ENCODE measurements at regions not wholly inside any gene's neighbourhood (a gene's known extent, or its start where the extent isn't known, plus 50 kb on each side); places are given as distances from the start of the nearest gene placed in this dataset.

- TF ChIP-seq PHF8 (CRISPR knock-in tag; IDR thresholded peaks at IDR 0.05) (no peak), ZNF652 (CRISPR knock-in tag; IDR thresholded peaks at IDR 0.05; ENCODE audit: borderline replicate concordance, low read depth) (no peak), CTCF (CRISPR knock-in tag; IDR thresholded peaks at IDR 0.05) (no peak), HDAC2 (CRISPR knock-in tag; IDR thresholded peaks at IDR 0.05) (no peak), POLR2A (IDR thresholded peaks at IDR 0.05; ENCODE audit: insufficient read depth in 1 of 2, low read depth in 2 of 2, low read length in 2 of 2) (no peak), STAT5B (CRISPR knock-in tag; IDR thresholded peaks at IDR 0.05) (no peak), JUN (CRISPR knock-in tag; IDR thresholded peaks at IDR 0.05) (no peak), ZNF614 (CRISPR knock-in tag; IDR thresholded peaks at IDR 0.05; ENCODE audit: borderline replicate concordance) (no peak), NR2C2 (CRISPR knock-in tag; IDR thresholded peaks at IDR 0.05; ENCODE audit: borderline replicate concordance) (no peak), TOPORS (CRISPR knock-in tag; IDR thresholded peaks at IDR 0.05) (no peak), NFAT5 (CRISPR knock-in tag; IDR thresholded peaks at IDR 0.05) (no peak), GABPB1 (CRISPR knock-in tag; IDR thresholded peaks at IDR 0.05) (no peak), PATZ1 (CRISPR knock-in tag; IDR thresholded peaks at IDR 0.05) (no peak)
Measured at GRCh38 chr7:109529712-109530111, 960.0 kb downstream of the DNAJB9 start.
